GM12873 (cell line): ENCODE measurements at regions not wholly inside any gene's neighbourhood (a gene's known extent, or its start where the extent isn't known, plus 50 kb on each side); places are given as distances from the start of the nearest gene placed in this dataset.

Experiments used
- CTCF ChIP-seq: IDR thresholded peaks from 2 replicates; pipeline ENCODE4 v1.5.1; 2012; ENCODE audit warnings: low read depth, mild to moderate bottlenecking, moderate library complexity, low read length, control low read depth; ENCODE audit not compliant: insufficient read depth; ENCODE audit errors: missing control alignments

GRCh38 chr11:25886036-25886435 lies 445.9 kb upstream of the ANO3 start:
- TF ChIP-seq CTCF, result no peak

GRCh38 chr11:25890626-25891260 lies 441.2 kb upstream of the ANO3 start:
- no peak for TF ChIP-seq CTCF

- no peak for TF ChIP-seq CTCF
Observed at GRCh38 chr11:25891960-25892359, 440.0 kb upstream of the ANO3 start.

- no peak for TF ChIP-seq CTCF
Observed at GRCh38 chr11:25899617-25900160, 432.2 kb upstream of the ANO3 start.

- TF ChIP-seq CTCF, result no peak
Observed at GRCh38 chr11:25900814-25901213, 431.1 kb upstream of the ANO3 start.

- no peak for TF ChIP-seq CTCF
Observed at GRCh38 chr11:25901415-25901814, 430.5 kb upstream of the ANO3 start.

GRCh38 chr11:25902476-25902875 lies 429.5 kb upstream of the ANO3 start:
- no peak for TF ChIP-seq CTCF
